HG03159 (cell line): ENCODE measurements at regions not wholly inside any gene's neighbourhood (a gene's known extent, or its start where the extent isn't known, plus 50 kb on each side); places are given as distances from the start of the nearest gene placed in this dataset.
"Not testable (repeated sequence)": the region's sequence is repeated elsewhere in the genome, so short reads cannot be mapped to it uniquely, and the experiment has no call there.

Experiments used
- ATAC-seq: cut with Tn5 transposase; IDR thresholded peaks from one replicate; pipeline ENCODE4 v1.9.1; 2021; ENCODE audit warnings: mild to moderate bottlenecking, moderate library complexity; ENCODE audit not compliant: unreplicated experiment

GRCh38 chr9:75531588-75531987 lies 358.9 kb upstream of the PCSK5 start:
- ATAC-seq: no peak

DNA sequence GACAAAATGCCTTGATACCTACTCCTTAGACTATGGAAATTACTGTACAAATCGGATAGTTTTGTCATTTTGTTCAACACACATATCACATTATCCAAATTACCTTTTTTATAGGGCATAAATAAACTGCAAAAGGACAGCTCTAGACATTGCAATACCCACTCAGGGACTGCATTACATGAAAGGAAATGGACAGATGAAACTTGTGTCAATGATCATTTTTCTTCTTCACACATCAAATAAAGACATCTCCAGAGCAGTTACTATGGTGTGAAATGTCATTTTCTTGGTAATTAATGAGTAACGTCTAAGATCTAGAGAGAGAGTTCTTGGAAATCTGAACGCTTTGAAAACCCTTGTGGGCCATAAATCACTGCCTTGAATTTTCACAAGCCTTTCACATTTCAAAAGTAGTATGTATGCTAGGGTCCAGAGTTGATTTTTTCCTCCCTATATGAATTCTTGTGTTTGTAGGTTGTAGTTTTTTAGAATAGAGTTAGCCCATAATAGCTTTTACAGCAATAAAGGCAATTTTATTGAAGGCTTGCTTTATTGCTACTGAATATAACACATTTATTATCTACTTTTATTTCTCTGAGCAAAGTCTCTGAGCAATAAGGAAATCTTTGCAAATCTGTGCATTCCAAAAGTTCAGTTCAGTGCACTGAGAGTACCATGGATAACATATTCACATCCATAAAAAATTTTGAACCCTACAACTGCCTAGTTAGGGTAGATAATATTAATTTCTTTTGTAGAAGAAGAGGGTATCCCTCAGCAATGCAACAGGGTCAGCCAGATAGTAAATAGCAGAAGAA lies 358.0 kb upstream of the PCSK5 start:
- no peak for ATAC-seq

- no peak for ATAC-seq
Observed at GRCh38 chr9:75539523-75539922, 350.9 kb upstream of the PCSK5 start.

DNA sequence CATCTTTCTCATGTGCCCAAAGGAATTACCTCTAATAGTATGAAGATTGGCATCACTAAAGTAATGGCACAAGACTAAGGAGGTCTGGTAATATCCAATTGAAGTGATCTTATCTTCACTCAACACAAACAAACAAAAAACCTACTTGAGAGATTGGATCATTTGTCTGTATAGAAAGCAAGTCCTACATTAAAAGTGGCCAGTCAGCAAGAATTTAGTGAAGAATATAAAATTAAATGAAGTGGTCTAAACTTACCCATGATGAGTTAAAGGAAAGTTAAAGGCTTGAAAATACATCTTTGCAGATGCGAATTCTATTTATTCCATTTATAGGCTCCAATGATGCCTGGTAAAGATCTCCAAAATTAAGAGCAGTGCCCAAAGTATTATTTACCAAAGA lies 350.3 kb upstream of the PCSK5 start:
- no peak for ATAC-seq

DNA sequence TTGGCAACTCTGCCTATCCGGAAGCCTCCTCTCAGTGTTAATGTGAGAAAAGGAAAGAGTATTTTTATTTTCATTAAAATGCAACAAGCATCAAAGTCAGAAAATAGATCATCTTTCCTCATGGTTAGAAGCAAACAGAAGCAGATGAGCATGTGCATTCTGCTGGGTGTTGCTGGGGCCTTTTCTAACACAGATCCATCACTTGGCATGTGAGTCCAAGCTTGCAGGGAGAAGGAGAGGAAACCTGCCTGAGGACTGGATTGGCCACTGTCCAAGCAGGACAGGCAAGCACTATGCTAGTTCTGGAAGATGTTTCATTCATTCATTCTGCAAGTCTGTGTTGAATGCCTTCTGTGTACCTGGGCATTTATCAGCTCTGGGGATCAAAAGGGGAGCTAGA lies 348.7 kb upstream of the PCSK5 start:
- ATAC-seq: no peak

DNA sequence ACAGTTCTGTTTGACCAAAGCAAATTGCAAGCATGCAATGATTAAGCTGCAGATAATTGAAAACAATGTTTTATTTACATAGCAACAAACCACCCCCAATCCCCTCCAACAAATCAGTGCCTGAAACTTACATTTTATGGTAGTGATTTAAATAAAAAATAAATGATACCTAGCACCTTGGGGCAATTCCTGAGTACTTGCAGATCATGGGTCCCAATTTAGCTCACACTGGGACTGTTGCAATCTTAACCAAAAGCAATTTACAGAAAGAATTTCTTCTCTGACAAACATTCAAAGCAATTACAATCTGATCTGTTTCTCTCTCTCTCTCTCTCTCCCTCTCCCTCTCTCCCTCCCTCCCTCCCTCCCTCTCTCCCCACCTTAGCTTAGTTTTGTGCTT lies 345.7 kb upstream of the PCSK5 start:
- ATAC-seq: no peak

DNA sequence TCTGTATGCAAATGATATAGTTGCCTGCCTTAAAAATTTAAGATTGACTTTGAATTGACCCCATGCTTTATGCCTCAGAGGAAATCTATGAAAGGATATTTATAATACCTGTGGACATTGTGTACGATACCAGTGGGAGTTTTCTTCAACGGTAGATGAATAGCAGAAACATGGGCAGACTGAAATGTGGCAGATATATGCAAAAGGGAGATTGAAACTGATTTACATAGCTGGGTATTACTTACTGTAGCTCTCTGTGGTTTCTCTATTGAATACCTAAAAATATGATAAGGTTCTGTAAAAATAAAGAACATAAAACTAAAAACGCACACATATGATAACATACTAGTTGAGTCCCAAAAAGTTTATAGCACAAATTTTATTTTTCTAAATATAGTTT lies 345.2 kb upstream of the PCSK5 start:
- no peak for ATAC-seq

GRCh38 chr9:75548871-75549270 lies 341.6 kb upstream of the PCSK5 start:
- no peak for ATAC-seq

GRCh38 chr9:75551861-75552260 lies 338.6 kb upstream of the PCSK5 start:
- ATAC-seq: no peak

GRCh38 chr9:75552941-75553340 lies 337.5 kb upstream of the PCSK5 start:
- ATAC-seq: no peak

- ATAC-seq: not testable (repeated sequence)
Observed at GRCh38 chr9:75566813-75567212, 323.7 kb upstream of the PCSK5 start.

DNA sequence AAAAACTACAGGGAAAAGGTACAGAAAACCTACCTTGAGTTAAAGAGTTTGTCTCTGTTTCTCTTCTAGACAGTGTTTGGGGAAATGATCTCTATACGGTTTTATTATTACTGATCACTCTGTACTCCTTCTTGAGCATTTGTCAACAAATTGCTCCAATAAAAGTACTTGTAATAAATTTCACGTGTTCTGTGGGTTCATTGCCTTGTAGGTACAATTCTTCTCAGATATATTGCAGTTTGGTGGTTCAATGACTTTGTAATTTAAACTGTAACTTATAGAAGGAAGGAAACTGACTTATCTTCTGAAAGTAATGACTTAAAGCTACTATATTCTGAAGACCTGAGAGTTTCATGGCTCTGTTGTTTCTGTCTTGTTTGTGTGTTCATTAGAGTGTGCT lies 319.9 kb upstream of the PCSK5 start:
- ATAC-seq: no peak

DNA sequence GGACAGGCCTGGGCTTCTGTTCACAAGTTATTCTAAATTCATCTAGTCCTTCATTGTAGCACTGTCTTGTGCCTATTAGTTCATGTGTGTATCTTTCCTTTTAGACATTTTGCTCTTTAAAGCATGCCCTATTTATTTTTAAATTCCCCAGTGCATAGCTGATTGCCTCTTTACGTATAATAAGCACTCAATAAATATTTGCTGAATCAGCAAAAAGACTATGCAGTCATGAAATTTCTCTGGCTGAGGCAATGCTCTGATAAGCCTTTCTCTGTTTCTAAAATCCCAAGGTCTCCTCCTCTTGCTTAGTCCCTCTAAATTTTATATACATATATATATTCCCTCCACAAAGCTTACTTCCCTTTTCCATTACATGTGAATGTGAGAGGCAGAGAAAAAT lies 315.9 kb upstream of the PCSK5 start:
- ATAC-seq: no peak

- no peak for ATAC-seq
Observed at GRCh38 chr9:75582870-75583269, 307.6 kb upstream of the PCSK5 start.

DNA sequence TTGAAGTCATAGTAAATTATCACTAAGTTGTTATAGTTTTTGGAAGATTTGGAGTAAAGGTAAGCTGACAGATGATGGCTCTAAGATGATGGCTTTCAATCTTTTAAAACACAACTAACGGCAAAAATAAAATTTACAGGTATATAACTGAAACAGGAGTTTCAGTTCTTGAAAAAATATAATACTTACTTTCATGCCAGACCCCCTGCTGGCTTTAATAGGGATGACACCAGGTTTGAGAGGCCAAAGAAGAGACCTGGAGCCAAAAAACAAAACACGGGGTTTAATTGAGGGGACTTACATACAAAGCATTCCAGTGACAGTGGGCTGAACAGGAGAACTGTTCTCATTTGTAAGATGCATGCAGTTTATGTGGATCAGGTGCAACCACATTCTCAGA lies 301.7 kb upstream of the PCSK5 start:
- ATAC-seq: peak; percentile 74

- ATAC-seq: no peak
Observed at GRCh38 chr9:75589497-75589896, 301.0 kb upstream of the PCSK5 start.

GRCh38 chr9:75591972-75592371 lies 298.5 kb upstream of the PCSK5 start:
- ATAC-seq: no peak

DNA sequence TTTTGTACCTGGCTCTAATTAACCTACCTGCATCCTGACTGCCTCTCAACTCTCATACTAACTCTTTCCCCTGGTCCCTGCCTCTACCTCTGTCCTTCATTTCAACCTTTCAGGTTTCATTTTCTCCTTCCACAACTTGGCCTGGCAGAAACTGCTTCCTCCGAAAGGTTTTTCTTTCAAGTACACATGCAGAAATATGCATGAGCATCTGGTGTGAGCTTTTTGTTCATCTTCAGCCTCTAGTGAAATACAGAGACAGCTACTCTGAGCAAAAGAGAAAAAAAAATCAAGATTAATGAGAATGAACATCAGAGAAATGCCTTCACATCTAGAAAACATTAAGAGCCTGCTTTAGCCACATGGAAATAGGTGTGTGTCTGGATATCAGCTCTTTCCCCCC lies 297.9 kb upstream of the PCSK5 start:
- no peak for ATAC-seq

- ATAC-seq: no peak
Observed at GRCh38 chr9:75593920-75594319, 296.6 kb upstream of the PCSK5 start.

GRCh38 chr9:75599126-75599525 lies 291.3 kb upstream of the PCSK5 start:
- ATAC-seq: no peak

- ATAC-seq: no peak
Observed at GRCh38 chr9:75601280-75601679, 289.2 kb upstream of the PCSK5 start.

DNA sequence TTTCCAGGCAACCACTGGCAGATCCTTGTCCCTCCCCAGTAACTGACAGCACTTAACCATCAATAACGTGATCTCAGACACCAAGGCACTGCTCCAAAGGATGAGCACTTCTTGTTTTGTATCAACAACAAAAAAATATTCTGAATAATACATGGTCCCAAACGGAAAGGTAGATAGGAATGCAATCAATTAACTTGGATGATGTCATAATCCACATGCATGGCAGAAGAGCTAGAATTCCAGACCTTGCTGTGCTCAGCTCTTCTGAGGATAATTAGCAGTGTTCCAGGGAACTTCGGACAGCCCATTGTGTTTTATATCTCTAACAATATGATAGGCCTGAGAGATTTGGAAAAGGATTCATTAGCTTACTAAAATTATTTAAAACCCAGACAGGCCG lies 288.4 kb upstream of the PCSK5 start:
- ATAC-seq: no peak

DNA sequence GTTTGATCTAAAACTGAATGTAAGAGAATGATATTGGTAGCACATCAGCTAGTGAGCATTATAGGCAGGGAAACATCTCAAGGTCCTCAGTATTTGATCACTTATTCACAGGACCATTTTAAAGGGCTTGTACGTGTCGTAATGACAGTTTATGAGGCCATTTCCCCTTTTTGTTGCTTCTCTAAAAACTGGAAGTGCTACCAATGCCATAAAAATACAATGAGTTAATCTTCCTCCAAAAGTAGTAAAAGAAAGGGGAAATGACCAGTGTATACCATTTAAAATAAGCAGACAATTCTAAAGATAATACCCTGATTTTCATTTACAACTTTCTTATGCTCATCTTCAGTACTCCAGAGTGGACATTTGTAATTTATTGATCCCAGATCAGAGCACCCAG lies 285.8 kb upstream of the PCSK5 start:
- no peak for ATAC-seq
